ENCODE measurements at regions not wholly inside any gene's neighbourhood (a gene's known extent, or its start where the extent isn't known, plus 50 kb on each side); places are given as distances from the start of the nearest gene placed in this dataset.

DNA sequence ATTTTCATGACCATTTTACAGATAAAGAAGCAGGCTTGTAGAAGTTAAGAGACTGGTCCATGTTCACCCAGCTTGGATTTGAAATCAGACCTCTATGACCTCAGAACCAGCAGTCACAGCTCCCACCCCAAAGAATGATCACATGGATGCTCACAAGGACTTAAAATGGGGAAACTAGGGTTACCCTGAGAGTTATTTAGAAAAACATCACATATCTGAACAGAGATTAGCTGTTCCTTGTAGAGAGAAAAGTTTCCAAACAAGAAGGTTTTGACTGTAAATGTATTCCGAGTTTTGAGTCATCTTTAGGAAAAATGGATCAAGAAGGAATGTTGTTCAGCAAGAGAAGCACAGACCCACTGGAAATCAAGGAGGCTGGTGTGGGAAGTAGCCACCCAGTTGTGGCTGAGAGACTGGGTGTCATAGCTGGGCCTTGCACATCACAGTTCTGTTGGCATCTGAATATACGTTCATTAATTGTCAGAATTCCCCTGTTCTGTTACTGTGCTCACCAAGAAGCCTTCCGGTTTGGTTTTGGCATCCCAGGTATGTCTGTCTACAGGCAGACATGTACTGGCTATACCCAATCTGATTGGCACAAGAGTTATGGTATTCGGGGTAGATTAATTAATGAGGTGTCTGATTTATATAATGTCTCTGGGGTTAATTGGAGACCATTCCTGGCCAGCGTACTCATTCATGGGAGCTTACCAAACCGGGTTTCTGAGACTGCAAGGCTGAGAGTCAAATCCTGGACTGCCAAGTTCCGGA, 371.8 kb upstream of the SLC14A2 start (continued):
- TF ChIP-seq ZNF18 (tag by site-specific recombination; IDR thresholded peaks at IDR 0.05) (no peak), ZNF596 (tag by site-specific recombination; IDR thresholded peaks at IDR 0.05) (no peak), ZNF174 (tag by site-specific recombination; IDR thresholded peaks at IDR 0.05) (no peak), ZNF704 (tag by site-specific recombination; IDR thresholded peaks at IDR 0.05) (no peak), ZBTB48 (tag by site-specific recombination; IDR thresholded peaks at IDR 0.05) (no peak), ZNF791 (tag by site-specific recombination; IDR thresholded peaks at IDR 0.05) (no peak), ZNF558 (tag by site-specific recombination; IDR thresholded peaks at IDR 0.05) (no peak), GLIS2 (tag by site-specific recombination; IDR thresholded peaks at IDR 0.05) (no peak), ZNF214 (tag by site-specific recombination; IDR thresholded peaks at IDR 0.05; ENCODE audit: borderline replicate concordance) (no peak), ZNF660 (tag by site-specific recombination; IDR thresholded peaks at IDR 0.05) (no peak)
- TF ChIP-seq, protein P1, sequence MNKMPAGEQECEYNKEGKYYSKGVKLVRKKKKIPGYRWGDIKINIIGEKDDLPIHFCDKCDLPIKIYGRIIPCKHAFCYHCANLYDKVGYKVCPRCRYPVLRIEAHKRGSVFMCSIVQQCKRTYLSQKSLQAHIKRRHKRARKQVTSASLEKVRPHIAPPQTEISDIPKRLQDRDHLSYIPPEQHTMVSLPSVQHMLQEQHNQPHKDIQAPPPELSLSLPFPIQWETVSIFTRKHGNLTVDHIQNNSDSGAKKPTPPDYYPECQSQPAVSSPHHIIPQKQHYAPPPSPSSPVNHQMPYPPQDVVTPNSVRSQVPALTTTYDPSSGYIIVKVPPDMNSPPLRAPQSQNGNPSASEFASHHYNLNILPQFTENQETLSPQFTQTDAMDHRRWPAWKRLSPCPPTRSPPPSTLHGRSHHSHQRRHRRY (tag by site-specific recombination; IDR thresholded peaks at IDR 0.05): no peak

DNA sequence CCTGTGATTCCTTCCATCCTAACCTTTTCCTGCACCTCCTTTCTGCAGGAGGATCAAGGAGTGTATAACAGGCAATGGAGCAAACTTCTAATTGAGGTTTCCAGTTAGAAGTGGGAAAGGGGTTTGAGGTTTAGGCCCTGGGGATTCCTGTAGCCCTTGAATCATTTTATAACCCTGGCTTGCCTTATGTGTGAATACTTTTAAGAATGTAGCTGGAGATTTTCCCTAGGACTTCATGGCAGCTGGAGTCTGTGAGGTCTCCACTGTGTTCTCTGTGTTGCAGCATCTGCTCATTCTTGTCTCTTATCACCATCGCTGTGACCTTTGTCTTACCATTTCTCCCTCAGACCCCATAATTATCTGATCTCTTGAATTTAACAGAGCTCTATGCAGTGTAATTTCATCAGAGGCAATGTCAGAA, 370.2 kb upstream of the SLC14A2 start:
- no peaks in the 10 kb centered on the region for H3K4me1 ChIP-seq (ENCODE audit: control insufficient read depth, insufficient read depth, low read length)
- no peaks in the 10 kb centered on the region for H3K9me3 ChIP-seq (ENCODE audit: control insufficient read depth, insufficient read depth, low read depth, low read length)
- no peaks in the 10 kb centered on the region for H3K36me3 ChIP-seq (ENCODE audit: control insufficient read depth in 2 of 2, insufficient read depth in 1 of 2, low read length in 2 of 2)
- H3K4me3 ChIP-seq (ENCODE audit: low read depth, low read length): no peak overlapping the region
- ChIA-PET CTCF (interaction anchor here (0.5 to 1.1 kb wide), 4 partner anchors 31 to 1098 kb away, joined by 4 to 6 read pairs (median 4); no protein-coding TSS in a partner anchor), POLR2A (no interaction called here)
- H3K27ac ChIP-seq (ENCODE audit: extremely low read depth, low read depth, low read length): no peak overlapping the region
- TF ChIP-seq ZNF335 (tag by site-specific recombination; conservative IDR thresholded peaks at IDR 0.05) (no peak), ZNF350 (tag by site-specific recombination; IDR thresholded peaks at IDR 0.05) (no peak), TCF7L2 (IDR thresholded peaks at IDR 0.05; ENCODE audit: borderline replicate concordance, low read depth, low read length) (no peak), SCRT2 (tag by site-specific recombination; IDR thresholded peaks at IDR 0.05) (no peak), AEBP2 (tag by site-specific recombination; IDR thresholded peaks at IDR 0.05; ENCODE audit: borderline replicate concordance) (no peak)

GRCh38 chr18:45248240-45248903, 366.9 kb upstream of the SLC14A2 start:
- TF ChIP-seq ZNF707 (tag by site-specific recombination; IDR thresholded peaks at IDR 0.05) (no peak), ZBTB8A (tag by site-specific recombination; IDR thresholded peaks at IDR 0.05) (no peak), ZNF571 (tag by site-specific recombination; IDR thresholded peaks at IDR 0.05) (no peak), ZNF629 (tag by site-specific recombination; IDR thresholded peaks at IDR 0.05) (no peak), ZNF747 (tag by site-specific recombination; IDR thresholded peaks at IDR 0.05) (no peak)
- Histone ChIP-seq H3K4me1 (ENCODE audit: control insufficient read depth, insufficient read depth, low read length) (no peaks in the 10 kb centered on the region), H3K9me3 (ENCODE audit: control insufficient read depth, insufficient read depth, low read depth, low read length) (no peaks in the 10 kb centered on the region), H3K4me3 (ENCODE audit: low read depth, low read length) (no peak overlapping the region), H3K27ac (ENCODE audit: extremely low read depth, low read depth, low read length) (no peak overlapping the region), H3K36me3 (ENCODE audit: control insufficient read depth in 2 of 2, insufficient read depth in 1 of 2, low read length in 2 of 2) (no peaks in the 10 kb centered on the region)
- CTCF ChIA-PET: interaction anchor here (0.5 to 1.4 kb wide), 8 partner anchors 35 to 1573 kb away, joined by 3 to 7 read pairs (median 3); no protein-coding TSS in a partner anchor
- POLR2A ChIA-PET: interaction anchor here (0.7 kb wide), 1 partner anchor 537 kb away, joined by 3 read pairs; no protein-coding TSS in a partner anchor

Measured in HEK293 (cell line).